ENCODE measurements at regions not wholly inside any gene's neighbourhood (a gene's known extent, or its start where the extent isn't known, plus 50 kb on each side); places are given as distances from the start of the nearest gene placed in this dataset.
A peak's percentile ranks its signal among the peaks of the same experiment; 100 is the strongest.

- Histone ChIP-seq H3K56ac (ENCODE audit: insufficient read length, low read depth, low read length) (no peak overlapping the region), H3K9me3 (ENCODE audit: control insufficient read depth, low read depth, low read length) (no peaks in the 10 kb centered on the region), H4K20me1 (ENCODE audit: control insufficient read depth, insufficient read depth, insufficient read length) (no peaks in the 10 kb centered on the region), H3K79me2 (ENCODE audit: insufficient read depth, low read length) (no peaks in the 10 kb centered on the region), H2AFZ (ENCODE audit: low read length) (no peak overlapping the region), H3K9ac (ENCODE audit: extremely low read depth, insufficient read length, low read length) (no peak overlapping the region), H3T11ph (ENCODE audit: low read length) (no peak overlapping the region), H3K23ac (ENCODE audit: insufficient read length, low read depth, low read length) (no peak overlapping the region), H3K4me2 (ENCODE audit: insufficient read depth, insufficient read length, low read length) (no peak overlapping the region), H4K8ac (replicated peaks; ENCODE audit: insufficient read length, low read depth, low read length) (no peak overlapping the region), H2BK120ac (ENCODE audit: low read depth, low read length, poor library complexity, severe bottlenecking) (no peak overlapping the region), H2BK12ac (ENCODE audit: insufficient read length, low read depth, low read length) (no peak overlapping the region), H3K27me3 (ENCODE audit: insufficient read depth, low read length) (no peaks in the 10 kb centered on the region), H3K27ac (ENCODE audit: insufficient read length, low read depth, low read length) (no peak overlapping the region), H2BK20ac (ENCODE audit: low read depth, low read length, poor library complexity, severe bottlenecking) (no peak overlapping the region), H2AK5ac (ENCODE audit: insufficient read length, low read length) (no peak overlapping the region), H3K79me1 (ENCODE audit: insufficient read depth, low read depth, low read length, poor library complexity, severe bottlenecking) (no peaks in the 10 kb centered on the region), H2BK5ac (ENCODE audit: insufficient read length, low read length) (no peak overlapping the region), H3K18ac (ENCODE audit: insufficient read length, low read depth, low read length) (no peak overlapping the region), H2BK15ac (ENCODE audit: low read depth, low read length) (no peak overlapping the region), H4K91ac (ENCODE audit: insufficient read length, low read depth, low read length) (no peak overlapping the region), H3K4me1 (ENCODE audit: insufficient read depth, low read length) (peaks cover 12% of the 10 kb centered on the region), H3K23me2 (ENCODE audit: insufficient read length, low read depth, low read length, poor library complexity, severe bottlenecking) (no peaks in the 10 kb centered on the region), H3K4ac (ENCODE audit: low read depth, low read length) (no peak overlapping the region), H4K5ac (ENCODE audit: insufficient read length, low read depth, low read length) (no peak overlapping the region), H3K14ac (ENCODE audit: insufficient read depth, low read length) (no peak overlapping the region)
- WGBS (ENCODE audit: extremely low coverage, insufficient read length, low lambda C conversion rate): no CpG with 5 or more reads among the region's 3 CpGs
- Mint-ChIP-seq H3K9me3 (peaks cover 3 to 9% of the 10 kb centered on the region in 2 experiments), H3K27ac (peak overlapping the region in 1 of 3 experiments; percentile 87; a peak in 1 of 7 replicates), H3K27me3 (ENCODE audit: low read depth) (peaks cover 2% of the 10 kb centered on the region), H3K36me3 (ENCODE audit: insufficient read depth in 1 of 3, low read depth in 3 of 3) (peaks cover 0 to 3% (median 3%) of the 10 kb centered on the region in 3 experiments; a peak in 4 of 7 replicates), H3K4me3 (no peak overlapping the region), H3K4me1 (peaks cover 42% of the 10 kb centered on the region in 2 experiments)
- no peak for TF ChIP-seq CTCF (conservative IDR thresholded peaks at IDR 0.05)
- no peak for DNase-seq
Observed at GRCh38 chr4:151908201-151908600, 147.4 kb upstream of the GATB start.
